ENCODE measurements at regions not wholly inside any gene's neighbourhood (a gene's known extent, or its start where the extent isn't known, plus 50 kb on each side); places are given as distances from the start of the nearest gene placed in this dataset.

- FAIRE-seq (no peak), DNase-seq (ENCODE audit: insufficient read length, low spot score) (no peak)
- TF ChIP-seq, protein P1, sequence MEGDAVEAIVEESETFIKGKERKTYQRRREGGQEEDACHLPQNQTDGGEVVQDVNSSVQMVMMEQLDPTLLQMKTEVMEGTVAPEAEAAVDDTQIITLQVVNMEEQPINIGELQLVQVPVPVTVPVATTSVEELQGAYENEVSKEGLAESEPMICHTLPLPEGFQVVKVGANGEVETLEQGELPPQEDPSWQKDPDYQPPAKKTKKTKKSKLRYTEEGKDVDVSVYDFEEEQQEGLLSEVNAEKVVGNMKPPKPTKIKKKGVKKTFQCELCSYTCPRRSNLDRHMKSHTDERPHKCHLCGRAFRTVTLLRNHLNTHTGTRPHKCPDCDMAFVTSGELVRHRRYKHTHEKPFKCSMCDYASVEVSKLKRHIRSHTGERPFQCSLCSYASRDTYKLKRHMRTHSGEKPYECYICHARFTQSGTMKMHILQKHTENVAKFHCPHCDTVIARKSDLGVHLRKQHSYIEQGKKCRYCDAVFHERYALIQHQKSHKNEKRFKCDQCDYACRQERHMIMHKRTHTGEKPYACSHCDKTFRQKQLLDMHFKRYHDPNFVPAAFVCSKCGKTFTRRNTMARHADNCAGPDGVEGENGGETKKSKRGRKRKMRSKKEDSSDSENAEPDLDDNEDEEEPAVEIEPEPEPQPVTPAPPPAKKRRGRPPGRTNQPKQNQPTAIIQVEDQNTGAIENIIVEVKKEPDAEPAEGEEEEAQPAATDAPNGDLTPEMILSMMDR (IDR thresholded peaks at IDR 0.05; ENCODE audit: insufficient read depth, missing control alignments) = no peak
Measured at GRCh38 chr18:1495387-1495786, 590.7 kb downstream of the ADCYAP1 start.

DNA sequence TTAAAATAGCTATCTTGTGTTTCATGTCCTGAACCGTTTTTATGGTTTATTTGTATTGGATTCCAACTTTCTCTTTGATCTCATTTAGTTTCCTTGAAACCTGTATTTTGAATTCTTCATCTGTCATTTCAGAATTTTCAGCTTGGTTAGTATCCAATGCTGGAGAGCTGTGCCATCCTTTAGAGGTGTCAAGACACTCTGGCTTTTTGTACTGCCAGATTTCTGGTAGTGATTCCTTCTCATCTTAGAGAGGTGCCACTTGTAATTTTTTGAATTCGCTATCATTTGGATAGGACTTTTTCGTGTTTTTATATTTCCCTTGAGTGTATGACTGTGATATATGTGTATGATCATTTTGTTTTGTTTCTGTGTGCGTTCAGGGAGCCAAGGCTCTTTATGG lies 591.4 kb downstream of the ADCYAP1 start:
- TF ChIP-seq, protein P1 (IDR thresholded peaks at IDR 0.05; ENCODE audit: insufficient read depth, missing control alignments) = no peak
- FAIRE-seq = no peak

GRCh38 chr18:1498216-1498615 lies 593.5 kb downstream of the ADCYAP1 start:
- FAIRE-seq = peak; percentile 38
- no peak for DNase-seq (ENCODE audit: insufficient read length, low spot score)
- TF ChIP-seq, protein P1 (IDR thresholded peaks at IDR 0.05; ENCODE audit: insufficient read depth, missing control alignments) = no peak

More for the DNA sequence above, 591.4 kb downstream of the ADCYAP1 start:
- no peak for DNase-seq (ENCODE audit: insufficient read length, low spot score)

DNA sequence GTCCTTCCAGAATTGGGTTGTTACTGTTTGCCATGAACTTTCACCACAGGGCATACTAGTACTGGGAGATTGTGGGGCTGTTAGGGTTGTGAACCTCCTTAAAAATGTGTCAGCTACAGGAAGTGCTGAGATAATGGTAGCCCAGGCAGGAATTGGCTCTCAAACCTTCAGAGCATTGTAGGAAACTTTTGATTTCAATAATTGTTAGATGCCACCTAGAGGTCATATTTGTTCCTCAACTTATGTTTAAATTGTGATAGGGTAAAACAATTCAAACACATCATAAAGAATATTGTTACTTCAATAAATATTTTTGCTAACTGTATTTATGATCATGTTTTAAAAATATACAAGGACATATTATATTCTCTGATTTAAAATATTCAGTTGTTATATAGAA lies 594.6 kb downstream of the ADCYAP1 start:
- FAIRE-seq (peak; percentile 89), DNase-seq (ENCODE audit: insufficient read length, low spot score) (no peak)
- TF ChIP-seq, protein P1 (IDR thresholded peaks at IDR 0.05; ENCODE audit: insufficient read depth, missing control alignments) = peak; percentile 11

DNA sequence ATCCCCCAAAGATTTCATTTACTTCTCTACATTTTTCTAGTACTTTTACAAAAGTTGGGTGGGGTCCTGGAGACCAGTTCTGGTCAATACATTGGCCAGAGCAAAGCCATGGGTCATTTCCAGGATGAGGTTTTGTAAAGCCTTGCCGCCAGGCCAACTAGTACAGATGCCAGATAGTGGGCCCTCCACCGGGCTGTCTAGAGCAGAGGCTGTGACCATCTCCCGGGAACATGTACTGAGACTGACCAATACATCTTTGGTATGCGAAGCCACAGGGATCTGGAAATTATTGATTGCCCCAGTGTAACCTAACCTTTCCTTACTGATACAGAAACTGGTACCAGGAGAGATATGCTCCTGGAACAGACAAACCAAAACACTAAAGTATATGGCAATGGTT lies 599.2 kb downstream of the ADCYAP1 start:
- FAIRE-seq = no peak
- DNase-seq (ENCODE audit: insufficient read length, low spot score) = no peak
- TF ChIP-seq, protein P1 (IDR thresholded peaks at IDR 0.05; ENCODE audit: insufficient read depth, missing control alignments) = no peak

- FAIRE-seq (no peak), DNase-seq (ENCODE audit: insufficient read length, low spot score) (no peak)
- TF ChIP-seq, protein P1 (IDR thresholded peaks at IDR 0.05; ENCODE audit: insufficient read depth, missing control alignments) = no peak
Measured at GRCh38 chr18:1505856-1506255, 601.2 kb downstream of the ADCYAP1 start.

DNA sequence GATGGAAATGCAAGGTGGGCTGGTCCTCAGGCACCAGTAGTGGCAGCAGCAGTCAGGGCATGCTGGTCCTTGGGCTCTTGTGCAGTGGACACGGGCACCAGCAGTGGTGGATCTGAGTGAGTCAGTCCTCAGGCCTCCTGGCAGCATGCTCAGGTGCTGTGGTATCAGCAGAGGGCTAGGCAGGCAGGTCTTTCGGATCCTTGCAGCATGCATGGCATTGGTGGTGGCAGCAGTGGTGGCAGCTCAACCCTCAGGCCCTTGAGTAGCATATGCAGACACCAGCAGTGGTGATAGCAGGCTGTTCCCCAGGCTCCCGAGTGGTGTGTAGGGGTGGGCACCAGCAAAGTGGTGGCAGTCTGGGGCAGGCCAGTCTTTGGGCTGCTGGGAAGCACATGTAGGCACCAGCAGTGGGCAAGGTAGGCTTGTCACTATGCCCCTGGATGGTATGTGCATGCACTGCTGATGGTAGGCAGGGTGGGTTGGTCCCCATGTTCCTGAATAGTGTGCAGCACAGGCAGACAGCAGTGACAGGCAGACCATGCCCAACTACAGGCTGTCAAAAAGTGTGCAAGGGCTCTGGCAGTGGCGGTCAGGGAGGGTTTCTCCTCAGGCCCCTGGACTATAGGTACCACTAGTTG lies 606.0 kb downstream of the ADCYAP1 start:
- no peak for DNase-seq (ENCODE audit: insufficient read length, low spot score)
- no peak for FAIRE-seq
- TF ChIP-seq, protein P1 (IDR thresholded peaks at IDR 0.05; ENCODE audit: insufficient read depth, missing control alignments) = no peak

All from D721Med (cell line).